ENCODE measurements at regions not wholly inside any gene's neighbourhood (a gene's known extent, or its start where the extent isn't known, plus 50 kb on each side); places are given as distances from the start of the nearest gene placed in this dataset.

GRCh38 chr18:46274266-46274665 is 170.1 kb downstream of the HAUS1 start:
- H3K4me3 ChIP-seq (ENCODE audit: low read depth, low read length) = no peak overlapping the region
- no peak for TF ChIP-seq CTCF (IDR thresholded peaks at IDR 0.05; ENCODE audit: insufficient read depth, low read depth, low read length)
- no peak for DNase-seq (ENCODE audit: low read depth)

GRCh38 chr18:46275370-46275769 is 171.2 kb downstream of the HAUS1 start:
- TF ChIP-seq CTCF (IDR thresholded peaks at IDR 0.05; ENCODE audit: insufficient read depth, low read depth, low read length) = no peak
- H3K4me3 ChIP-seq (ENCODE audit: low read depth, low read length) = no peak overlapping the region
- no peak for DNase-seq (ENCODE audit: low read depth)

GRCh38 chr18:46276748-46277147 is 172.6 kb downstream of the HAUS1 start:
- no peak overlapping the region for H3K4me3 ChIP-seq (ENCODE audit: low read depth, low read length)
- no peak for DNase-seq (ENCODE audit: low read depth)
- no peak for TF ChIP-seq CTCF (IDR thresholded peaks at IDR 0.05; ENCODE audit: insufficient read depth, low read depth, low read length)

GRCh38 chr18:46278481-46279465 is 174.6 kb downstream of the HAUS1 start:
- TF ChIP-seq CTCF (IDR thresholded peaks at IDR 0.05; ENCODE audit: insufficient read depth, low read depth, low read length) = no peak

GRCh38 chr18:46279673-46280072 is 175.5 kb downstream of the HAUS1 start:
- TF ChIP-seq CTCF (IDR thresholded peaks at IDR 0.05; ENCODE audit: insufficient read depth, low read depth, low read length) = no peak
- no peak for DNase-seq (ENCODE audit: low read depth)
- no peak overlapping the region for H3K4me3 ChIP-seq (ENCODE audit: low read depth, low read length)

More at GRCh38 chr18:46278481-46279465, 174.6 kb downstream of the HAUS1 start:
- peak; percentile 65 for DNase-seq (ENCODE audit: low read depth)
- no peak overlapping the region for H3K4me3 ChIP-seq (ENCODE audit: low read depth, low read length)

GRCh38 chr18:46281185-46282176 is 177.3 kb downstream of the HAUS1 start:
- DNase-seq (ENCODE audit: low read depth) = peak; percentile 77
- peak; percentile 96 for TF ChIP-seq CTCF (IDR thresholded peaks at IDR 0.05; ENCODE audit: insufficient read depth, low read depth, low read length)
- H3K4me3 ChIP-seq (ENCODE audit: low read depth, low read length) = no peak overlapping the region
